ENCODE measurements at regions not wholly inside any gene's neighbourhood (a gene's known extent, or its start where the extent isn't known, plus 50 kb on each side); places are given as distances from the start of the nearest gene placed in this dataset.
"Not testable (repeated sequence)": the region's sequence is repeated elsewhere in the genome, so short reads cannot be mapped to it uniquely, and the experiment has no call there.

- POLR2A ChIA-PET = no interaction called here
- Mint-ChIP-seq H3K4me3 (no peak overlapping the region), H3K27me3 (peaks cover 6% of the 10 kb centered on the region), H3K4me1 (ENCODE audit: low read depth) (no peaks in the 10 kb centered on the region), H3K9me3 (no peaks in the 10 kb centered on the region), H3K36me3 (ENCODE audit: low read depth) (no peaks in the 10 kb centered on the region), H3K27ac (no peak overlapping the region)
- no peaks in the 10 kb centered on the region for H3K27me3 ChIP-seq (ENCODE audit: control insufficient read depth in 1 of 2, insufficient read depth in 2 of 2, low read length in 2 of 2)
- no peak for TF ChIP-seq CTCF (IDR thresholded peaks at IDR 0.05)
- CTCF ChIA-PET = interaction anchor here (0.7 kb wide), 1 partner anchor 1452 kb away, joined by 3 read pairs; no protein-coding TSS in a partner anchor
- intact Hi-C loops (cut with DNase I, micrococcal nuclease) = no loop called here
- H3K9me3 ChIP-seq (ENCODE audit: control insufficient read depth in 1 of 2, insufficient read depth in 1 of 2, low read length in 2 of 2) = peaks cover 0 to 6% of the 10 kb centered on the region in 2 experiments
- no peaks in the 10 kb centered on the region for H3K4me1 ChIP-seq (ENCODE audit: insufficient read depth, low read length)
- DNase-seq (peak in 1 of 14 experiments; percentile 19), ATAC-seq (ENCODE audit: poor library complexity) (no peak)
- H3K27ac ChIP-seq (ENCODE audit: low read depth in 1 of 2, low read length in 2 of 2) = no peak overlapping the region
- no peak overlapping the region for H3K4me3 ChIP-seq (ENCODE audit: low read length)
- H3K36me3 ChIP-seq (ENCODE audit: insufficient read depth, low read length) = no peaks in the 10 kb centered on the region
These were observed 1060.3 kb upstream of the CELF2 start for GRCh38 chr10:9957351-9957750.

GRCh38 chr10:9957876-9958275 is 1059.8 kb upstream of the CELF2 start:
- H3K36me3 ChIP-seq (ENCODE audit: insufficient read depth, low read length); H3K4me3 Mint-ChIP-seq; DNase-seq; POLR2A ChIA-PET; H3K4me1 Mint-ChIP-seq (ENCODE audit: low read depth); intact Hi-C loops (cut with DNase I, micrococcal nuclease); H3K27me3 ChIP-seq (ENCODE audit: control insufficient read depth in 1 of 2, insufficient read depth in 2 of 2, low read length in 2 of 2); H3K4me3 ChIP-seq (ENCODE audit: low read length); H3K4me1 ChIP-seq (ENCODE audit: insufficient read depth, low read length); H3K36me3 Mint-ChIP-seq (ENCODE audit: low read depth); ATAC-seq (ENCODE audit: poor library complexity); H3K9me3 Mint-ChIP-seq; H3K27me3 Mint-ChIP-seq; H3K27ac Mint-ChIP-seq; H3K9me3 ChIP-seq (ENCODE audit: control insufficient read depth in 1 of 2, insufficient read depth in 1 of 2, low read length in 2 of 2); H3K27ac ChIP-seq (ENCODE audit: low read depth in 1 of 2, low read length in 2 of 2): not testable (repeated sequence)
- CTCF ChIA-PET = interaction anchor here (0.7 kb wide), 1 partner anchor 1452 kb away, joined by 3 read pairs; no protein-coding TSS in a partner anchor

- no peak for ATAC-seq (ENCODE audit: poor library complexity)
- intact Hi-C loops (cut with DNase I, micrococcal nuclease) = no loop called here
These were observed 1052.3 kb upstream of the CELF2 start for GRCh38 chr10:9965341-9965740.

More at GRCh38 chr10:9965341-9965740, 1052.3 kb upstream of the CELF2 start:
- Histone ChIP-seq H3K4me3 (ENCODE audit: low read length) (no peak overlapping the region), H3K4me1 (ENCODE audit: insufficient read depth, low read length) (no peaks in the 10 kb centered on the region), H3K9me3 (ENCODE audit: control insufficient read depth in 1 of 2, insufficient read depth in 1 of 2, low read length in 2 of 2) (no peaks in the 10 kb centered on the region), H3K36me3 (ENCODE audit: insufficient read depth, low read length) (no peaks in the 10 kb centered on the region), H3K27ac (ENCODE audit: low read depth in 1 of 2, low read length in 2 of 2) (no peak overlapping the region), H3K27me3 (ENCODE audit: control insufficient read depth in 1 of 2, insufficient read depth in 2 of 2, low read length in 2 of 2) (no peaks in the 10 kb centered on the region)
- Mint-ChIP-seq H3K27me3 (no peaks in the 10 kb centered on the region), H3K4me1 (ENCODE audit: low read depth) (no peaks in the 10 kb centered on the region), H3K9me3 (no peaks in the 10 kb centered on the region), H3K27ac (no peak overlapping the region), H3K36me3 (ENCODE audit: low read depth) (no peaks in the 10 kb centered on the region), H3K4me3 (no peak overlapping the region)
- no peak for DNase-seq
- ChIA-PET POLR2A (no interaction called here), CTCF (no interaction called here)
- TF ChIP-seq CTCF (IDR thresholded peaks at IDR 0.05) = no peak

Data from CD4-positive, alpha-beta T cell (primary cell).